Hematopoietic multipotent progenitor cell treated with erythropoietin and hydrocortisone succinate and interleukin-3 and kit ligand, for 4 days (in vitro differentiated cells): ENCODE measurements at regions not wholly inside any gene's neighbourhood (a gene's known extent, or its start where the extent isn't known, plus 50 kb on each side); places are given as distances from the start of the nearest gene placed in this dataset.
"Not testable (repeated sequence)": the region's sequence is repeated elsewhere in the genome, so short reads cannot be mapped to it uniquely, and the experiment has no call there.

Experiments used
- DNase-seq: peaks from one replicate; pipeline ENCODE4 v3.0.0-alpha.2; 2015

- DNase-seq: no peak
Measured at GRCh38 chr3:162956711-162957110, 1460.1 kb downstream of the OTOL1 start.

GRCh38 chr3:162960269-162960668 is 1463.7 kb downstream of the OTOL1 start:
- no peak for DNase-seq

- DNase-seq: no peak
Measured at GRCh38 chr3:162970292-162970691, 1473.7 kb downstream of the OTOL1 start.

DNA sequence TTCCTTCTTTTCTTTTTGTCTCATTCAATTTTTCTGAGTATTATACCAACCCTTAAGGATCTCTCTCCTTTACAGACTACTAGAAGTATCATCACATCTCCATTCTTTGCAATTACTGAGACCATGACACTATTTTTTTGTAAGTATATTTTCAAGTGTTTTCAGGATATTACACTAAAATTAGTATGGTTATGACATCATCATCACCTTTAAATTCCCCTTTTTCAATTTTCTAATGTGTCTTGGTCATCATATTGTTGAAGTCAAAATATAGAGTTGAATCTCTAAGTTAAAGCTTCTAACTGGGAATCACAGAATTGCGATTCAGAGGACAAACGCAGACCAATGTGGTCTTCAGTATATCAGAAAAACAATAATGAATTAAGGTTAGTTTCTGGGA is 1475.1 kb downstream of the OTOL1 start:
- DNase-seq: no peak

- no peak for DNase-seq
Measured at GRCh38 chr3:162973428-162973917, 1476.9 kb downstream of the OTOL1 start.

GRCh38 chr3:162978136-162978535 is 1481.5 kb downstream of the OTOL1 start:
- DNase-seq: no peak

DNA sequence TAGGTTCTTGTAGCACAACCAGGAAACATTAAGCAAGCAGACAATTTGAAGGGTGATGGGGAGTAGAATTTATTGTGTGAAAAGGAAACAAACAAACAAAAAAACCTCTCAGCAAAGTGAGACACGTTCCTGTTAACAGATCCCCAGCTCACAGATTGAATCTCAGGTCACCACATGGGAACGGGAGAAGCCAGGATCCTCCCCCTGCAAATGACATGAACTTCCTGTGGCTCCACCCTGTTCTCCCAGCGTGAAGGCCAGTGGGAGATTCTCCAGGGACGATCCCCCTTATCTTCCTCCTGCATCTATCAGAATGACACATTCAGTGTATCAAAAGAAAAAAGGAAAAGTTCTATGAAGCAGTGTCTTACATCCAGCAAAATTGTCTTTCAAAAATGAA is 1488.1 kb downstream of the OTOL1 start:
- DNase-seq: no peak

GRCh38 chr3:162987085-162987794 is 1490.6 kb downstream of the OTOL1 start:
- not testable (repeated sequence) for DNase-seq

DNA sequence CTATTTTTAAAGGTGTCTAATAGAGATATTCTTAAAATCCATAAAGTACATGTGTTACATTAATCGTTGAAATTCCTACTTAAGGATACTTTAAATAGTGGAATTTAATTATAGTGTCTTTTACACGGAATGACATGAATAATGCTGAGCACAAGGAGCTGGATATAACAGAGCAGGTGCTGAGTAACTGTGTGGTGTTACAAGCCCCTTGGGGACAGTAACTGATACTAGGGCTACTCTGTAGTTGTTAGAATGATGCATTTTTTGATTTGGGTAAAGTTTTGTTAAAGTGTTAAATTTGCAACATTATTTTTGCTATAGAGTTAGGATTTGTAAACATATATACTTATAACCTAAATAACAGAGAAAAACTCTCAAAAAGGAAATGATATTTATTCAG is 1496.1 kb downstream of the OTOL1 start:
- DNase-seq: no peak

- no peak for DNase-seq
Measured at GRCh38 chr3:162994165-162994564, 1497.6 kb downstream of the OTOL1 start.

GRCh38 chr3:162996368-162996767 is 1499.8 kb downstream of the OTOL1 start:
- DNase-seq: no peak

- no peak for DNase-seq
Measured at GRCh38 chr3:162998205-162998604, 1501.6 kb downstream of the OTOL1 start.

GRCh38 chr3:163011596-163011995 is 1515.0 kb downstream of the OTOL1 start:
- DNase-seq: no peak

DNA sequence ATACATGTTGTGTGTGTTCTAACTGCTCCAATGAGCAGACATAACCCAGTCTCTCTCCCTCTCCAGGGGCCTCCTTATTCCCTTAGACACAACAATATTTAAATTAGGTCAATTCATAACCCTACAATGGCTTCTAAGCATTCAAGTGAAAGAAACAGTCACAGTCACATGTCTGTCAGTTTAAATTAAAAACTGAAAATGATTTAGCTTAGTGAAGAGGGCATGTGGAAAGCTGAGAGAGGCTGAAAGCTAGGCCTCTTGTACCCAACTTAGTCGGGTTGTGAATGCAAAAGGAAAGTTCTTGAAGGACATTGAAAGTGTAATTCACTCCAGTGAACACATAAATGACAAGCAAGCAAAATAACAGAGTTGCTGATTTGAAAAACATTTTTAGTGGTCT is 1519.6 kb downstream of the OTOL1 start:
- no peak for DNase-seq

DNA sequence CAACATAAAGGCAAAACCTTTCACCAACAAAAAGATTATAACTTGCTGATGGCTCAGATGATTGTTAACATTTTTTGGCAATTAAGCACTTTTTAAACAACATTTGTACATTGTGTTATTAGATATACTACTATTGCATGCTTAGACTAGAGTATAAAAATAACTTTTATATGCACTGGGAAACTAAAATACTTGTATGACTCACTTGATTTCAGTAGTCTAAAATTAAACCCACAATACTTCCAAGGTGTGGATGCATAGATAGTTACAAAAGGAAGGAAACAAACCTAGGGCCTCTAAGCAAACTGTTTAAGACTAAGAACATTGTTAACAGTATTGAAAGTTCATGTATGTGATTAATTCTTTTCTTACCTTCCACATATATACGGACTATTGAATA is 1521.5 kb downstream of the OTOL1 start:
- no peak for DNase-seq

GRCh38 chr3:163018664-163019063 is 1522.1 kb downstream of the OTOL1 start:
- DNase-seq: no peak

- DNase-seq: no peak
Measured at GRCh38 chr3:163019260-163019659, 1522.7 kb downstream of the OTOL1 start.

GRCh38 chr3:163033652-163034051 is 1537.0 kb downstream of the OTOL1 start:
- no peak for DNase-seq

DNA sequence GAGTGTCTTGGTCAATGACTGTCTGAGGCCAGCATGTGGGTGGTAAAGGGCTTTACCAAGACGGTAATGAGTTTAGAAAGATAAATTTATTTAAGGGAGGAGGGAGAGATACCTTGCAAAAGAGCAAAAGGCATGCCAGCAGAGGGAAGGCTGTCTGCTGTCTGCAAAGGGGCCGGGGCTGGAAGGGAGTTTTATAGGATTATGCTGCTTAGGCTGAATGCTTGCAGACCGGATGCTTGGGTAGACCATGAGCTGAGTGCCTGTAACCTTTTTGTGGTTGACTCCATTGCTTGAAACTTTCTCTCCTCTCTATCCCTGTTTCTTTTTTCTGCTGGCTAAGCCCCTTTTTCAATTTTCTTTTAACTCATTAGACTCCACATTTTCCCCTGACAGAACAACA is 1543.0 kb downstream of the OTOL1 start:
- DNase-seq: no peak

- DNase-seq: no peak
Measured at GRCh38 chr3:163043074-163043473, 1546.5 kb downstream of the OTOL1 start.

DNA sequence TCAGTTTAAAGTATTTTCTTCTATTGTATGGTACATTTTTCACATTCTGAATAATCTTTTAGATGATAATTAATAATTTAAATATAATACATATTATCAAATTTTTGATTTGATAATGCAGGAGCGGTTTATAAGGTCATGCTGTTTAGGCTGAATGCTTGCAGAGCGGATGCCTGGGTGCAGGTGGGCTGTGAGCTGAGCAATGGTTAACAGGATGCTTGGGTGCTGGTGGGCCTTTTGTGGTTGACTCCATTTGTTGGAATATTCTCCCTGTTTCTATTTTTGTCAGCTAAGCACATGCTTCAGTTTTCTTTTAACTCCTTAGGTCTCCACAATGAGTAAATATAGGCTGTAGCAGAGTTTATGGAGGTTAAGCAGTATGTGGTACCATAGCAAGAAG is 1549.3 kb downstream of the OTOL1 start:
- DNase-seq: no peak

DNA sequence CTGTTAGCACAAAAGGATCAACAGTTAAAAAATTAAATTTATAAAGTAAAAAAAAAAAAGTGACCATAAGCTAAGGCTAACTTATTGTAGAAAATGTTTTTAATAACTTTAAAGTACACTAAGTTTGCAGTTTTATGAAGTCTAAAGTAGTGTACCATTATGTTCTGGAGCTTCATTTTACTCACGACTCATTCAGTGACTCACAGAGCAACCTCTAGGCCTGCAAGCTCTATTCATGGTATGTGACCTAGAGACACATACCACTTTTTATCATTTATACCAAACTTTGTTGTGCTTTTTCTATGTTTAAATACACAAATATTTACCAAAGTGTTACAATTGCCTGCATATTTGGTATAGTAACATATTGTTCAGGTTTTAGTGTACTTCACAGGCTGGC is 1552.3 kb downstream of the OTOL1 start:
- no peak for DNase-seq

DNA sequence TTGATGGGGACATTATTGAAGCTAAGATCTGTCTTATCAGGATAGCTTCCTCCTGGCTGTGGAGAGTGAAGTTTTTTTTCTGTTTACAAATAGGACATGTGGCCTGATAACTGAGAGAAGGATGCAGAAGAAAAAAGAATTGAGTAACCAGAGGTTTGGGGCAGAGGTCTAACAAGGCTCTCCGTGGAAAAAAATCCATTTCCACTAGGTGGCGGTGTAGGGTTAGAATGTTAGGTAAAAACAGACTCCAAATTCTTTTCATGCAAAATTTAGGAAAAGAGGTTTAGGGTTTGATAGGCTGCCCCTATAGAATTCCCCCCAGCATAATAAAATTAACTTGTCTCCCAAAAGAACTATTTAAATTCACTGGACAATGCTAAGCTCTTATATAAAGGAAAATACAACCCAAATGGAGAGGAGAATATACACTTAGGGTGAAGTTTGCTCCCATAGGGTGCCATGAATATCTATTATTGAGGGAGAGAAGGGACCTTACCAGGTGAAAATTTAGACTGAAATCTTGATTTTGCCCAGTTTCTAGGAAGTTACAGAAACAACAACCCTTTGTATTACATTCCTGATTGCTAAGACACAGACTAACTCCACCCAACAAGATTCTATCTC is 1560.4 kb downstream of the OTOL1 start:
- peak; percentile 77 for DNase-seq

GRCh38 chr3:163058031-163058854 is 1561.6 kb downstream of the OTOL1 start:
- DNase-seq: no peak
